HEK293T (cell line): ENCODE measurements at regions not wholly inside any gene's neighbourhood (a gene's known extent, or its start where the extent isn't known, plus 50 kb on each side); places are given as distances from the start of the nearest gene placed in this dataset.

Experiments
- CTCF ChIA-PET: fragments of 350-600 bp; formaldehyde crosslinking; extraction: SDS; loops from one replicate; lab custom pipeline; 2021; ENCODE audit warnings: antibody characterized with exemption, inconsistent platforms; lab: Yijun Ruan, JAX
- POLR2A ChIA-PET: fragments of 350-600 bp; formaldehyde crosslinking; extraction: SDS; loops from one replicate; lab custom pipeline; 2020; ENCODE audit warnings: antibody characterized with exemption, inconsistent platforms; lab: Yijun Ruan, JAX
- DNase-seq: peaks from one replicate; pipeline ENCODE4 v3.0.0; 2012; ENCODE audit warnings: mixed read lengths; ENCODE audit errors: extremely low spot score
- ARNT ChIP-seq: fragments of 450-650 bp; IDR thresholded peaks from 2 replicates; pipeline ENCODE4 v1.6.1; 2017; ENCODE audit warnings: mild to moderate bottlenecking
- CTBP1 ChIP-seq: fragments of 450-650 bp; IDR thresholded peaks from 2 replicates; pipeline ENCODE4 v1.6.1; 2016; ENCODE audit warnings: borderline replicate concordance
- FOXM1 ChIP-seq: fragments of 450-650 bp; IDR thresholded peaks from 2 replicates; pipeline ENCODE4 v1.6.1; 2017; ENCODE audit warnings: mild to moderate bottlenecking, borderline replicate concordance
- L3MBTL2 ChIP-seq: fragments of 450-650 bp; conservative IDR thresholded peaks from 2 replicates; pipeline ENCODE4 v1.6.1; 2016; ENCODE audit warnings: mild to moderate bottlenecking
- NFRKB ChIP-seq: fragments of 450-650 bp; IDR thresholded peaks from 2 replicates; pipeline ENCODE4 v1.6.1; 2016; ENCODE audit warnings: mild to moderate bottlenecking, moderate library complexity
- PKNOX1 ChIP-seq: fragments of 450-650 bp; IDR thresholded peaks from 2 replicates; pipeline ENCODE4 v1.6.1; 2016
- SP1 ChIP-seq: fragments of 450-650 bp; IDR thresholded peaks from 2 replicates; pipeline ENCODE4 v1.6.1; 2017
- SUZ12 ChIP-seq: fragments of 450-650 bp; IDR thresholded peaks from 2 replicates; pipeline ENCODE4 v1.6.1; 2016; ENCODE audit warnings: mild to moderate bottlenecking

DNA sequence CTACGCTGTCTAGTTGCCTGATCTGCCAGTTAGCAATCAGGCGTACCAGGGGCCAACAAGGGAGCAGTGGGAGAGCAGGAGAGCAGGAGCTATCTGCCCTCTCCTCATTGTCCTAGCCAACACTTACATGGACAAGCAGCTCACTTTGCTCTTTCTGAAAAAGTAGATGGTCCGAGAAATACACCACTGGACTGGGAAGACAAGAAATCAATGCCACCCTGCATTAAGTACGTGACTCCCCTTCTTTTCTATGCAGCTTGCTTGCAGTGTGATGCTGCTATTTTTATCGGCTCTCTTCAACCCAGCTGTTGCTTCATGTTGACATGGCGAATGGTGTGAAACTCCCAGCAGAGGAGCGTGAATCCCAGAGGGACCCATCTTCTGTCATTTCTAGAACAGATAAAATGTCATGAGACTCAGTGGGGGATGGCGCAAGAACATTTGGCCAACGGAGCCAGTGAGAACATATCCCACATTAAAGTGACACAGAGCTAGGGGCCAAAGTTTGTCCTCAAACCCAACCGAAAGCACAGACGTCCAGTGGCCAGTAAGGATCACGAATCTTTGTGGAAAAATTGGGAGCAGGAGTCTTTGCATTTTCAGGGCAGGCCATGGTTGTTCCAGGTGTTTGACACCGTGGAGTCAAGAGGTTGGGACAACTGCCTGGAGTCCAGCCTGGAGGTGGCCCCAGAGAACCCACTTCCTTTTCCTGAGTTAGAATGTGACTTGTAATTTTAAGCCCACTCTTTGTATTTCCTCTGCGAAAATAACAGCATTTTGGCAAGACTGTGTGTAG is 53.7 kb upstream of the MEF2A start:
- POLR2A ChIA-PET, result interaction anchor here (1.8 kb wide), 1 partner anchor 54 kb away, joined by 6 read pairs; the partner anchor contains the start of gene MEF2A
- no peak for TF ChIP-seq SUZ12
- no peak for DNase-seq
- CTCF ChIA-PET, result interaction anchor here (0.6 kb wide), 1 partner anchor 9 kb away, joined by 3 read pairs; no protein-coding TSS in a partner anchor

GRCh38 chr15:99514306-99514705 is 51.5 kb upstream of the MEF2A start:
- CTCF ChIA-PET, result no interaction called here
- TF ChIP-seq FOXM1, result no peak
- TF ChIP-seq NFRKB, result no peak
- TF ChIP-seq ARNT, result no peak
- TF ChIP-seq L3MBTL2, result no peak
- no peak for TF ChIP-seq CTBP1
- TF ChIP-seq PKNOX1, result no peak
- no peak for TF ChIP-seq SP1
- POLR2A ChIA-PET, result no interaction called here
- no peak for DNase-seq
